NCI-H146 treated with DMSO at 0.1 percent for 48 hours (cell line): ENCODE measurements at regions not wholly inside any gene's neighbourhood (a gene's known extent, or its start where the extent isn't known, plus 50 kb on each side); places are given as distances from the start of the nearest gene placed in this dataset.
"Not testable (repeated sequence)": the region's sequence is repeated elsewhere in the genome, so short reads cannot be mapped to it uniquely, and the experiment has no call there.

ENCODE experiments used
- DNase-seq: peaks from one replicate; lab custom pipeline; 2025; ENCODE audit not compliant: unreplicated experiment; lab: John Stamatoyannopoulos, UW

DNA sequence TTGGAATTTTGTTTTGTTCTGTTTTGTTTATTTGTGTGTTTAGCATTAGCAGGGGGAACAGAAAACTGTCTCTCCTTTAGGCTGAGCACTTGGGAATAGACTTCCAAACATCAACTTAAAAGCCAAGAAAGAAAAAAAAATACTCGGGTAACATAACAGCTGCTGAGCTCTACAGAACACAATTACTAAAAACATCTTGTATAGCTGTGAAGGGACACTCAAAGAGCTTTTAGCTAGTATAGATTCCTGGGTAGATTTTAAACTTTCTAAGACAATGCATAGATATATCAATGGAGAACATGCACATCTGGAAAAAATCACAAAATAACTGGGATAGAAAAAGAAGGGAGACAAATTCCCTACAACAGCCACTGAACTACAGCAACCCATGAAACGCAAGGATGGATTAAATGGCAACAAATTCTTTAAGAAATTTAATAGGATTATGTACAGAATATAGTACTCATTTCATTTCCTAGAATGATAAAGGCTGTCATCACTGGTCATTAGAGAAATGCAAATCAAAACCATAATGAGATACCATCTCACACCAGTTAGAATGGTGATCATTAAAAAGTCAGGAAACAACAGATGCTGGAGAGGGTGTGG is 174.3 kb upstream of the KRR1 start:
- no peak for DNase-seq

DNA sequence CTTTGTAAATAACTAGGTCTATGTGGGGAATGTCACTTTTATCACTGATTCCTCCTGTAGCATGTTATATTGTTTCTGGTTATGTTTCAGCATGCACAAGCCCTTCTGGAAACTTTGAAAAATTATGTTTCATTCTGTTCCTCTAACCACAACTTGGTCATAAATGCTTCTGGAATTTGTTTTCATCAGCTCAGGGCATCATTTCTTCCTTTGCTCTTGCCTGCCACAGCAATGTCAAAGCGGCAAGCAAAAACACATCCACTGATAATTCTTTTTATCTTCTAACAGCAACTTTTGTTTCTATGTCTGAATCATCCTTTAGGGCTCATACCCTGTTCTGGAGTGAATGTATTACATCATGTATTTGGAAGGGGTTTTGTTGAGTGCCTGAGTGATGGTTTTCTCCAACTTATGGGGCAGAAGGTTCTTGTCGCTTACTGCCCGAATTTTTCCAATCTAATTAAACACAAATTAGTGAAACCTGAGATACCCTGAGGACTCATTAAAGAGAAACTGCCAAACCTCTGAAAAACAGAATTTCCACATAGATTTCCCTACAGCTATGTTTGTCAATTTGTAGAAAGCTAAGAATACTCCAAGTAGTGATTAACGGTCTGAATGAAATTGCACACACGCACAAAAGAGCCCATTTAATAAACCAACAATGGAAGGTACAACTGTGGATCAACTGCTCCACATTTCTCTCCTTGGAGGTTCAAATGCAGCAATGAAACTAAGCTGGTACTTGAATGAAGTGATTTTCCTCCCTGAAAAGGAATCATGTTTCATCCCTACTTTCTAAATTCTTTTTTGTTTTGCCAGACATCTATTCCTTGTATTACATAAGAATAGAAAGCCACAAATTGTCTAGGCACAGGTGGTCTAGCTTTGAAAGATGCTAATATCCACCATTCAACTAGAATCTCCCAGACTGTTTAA is 173.5 kb upstream of the KRR1 start:
- DNase-seq: no peak

DNA sequence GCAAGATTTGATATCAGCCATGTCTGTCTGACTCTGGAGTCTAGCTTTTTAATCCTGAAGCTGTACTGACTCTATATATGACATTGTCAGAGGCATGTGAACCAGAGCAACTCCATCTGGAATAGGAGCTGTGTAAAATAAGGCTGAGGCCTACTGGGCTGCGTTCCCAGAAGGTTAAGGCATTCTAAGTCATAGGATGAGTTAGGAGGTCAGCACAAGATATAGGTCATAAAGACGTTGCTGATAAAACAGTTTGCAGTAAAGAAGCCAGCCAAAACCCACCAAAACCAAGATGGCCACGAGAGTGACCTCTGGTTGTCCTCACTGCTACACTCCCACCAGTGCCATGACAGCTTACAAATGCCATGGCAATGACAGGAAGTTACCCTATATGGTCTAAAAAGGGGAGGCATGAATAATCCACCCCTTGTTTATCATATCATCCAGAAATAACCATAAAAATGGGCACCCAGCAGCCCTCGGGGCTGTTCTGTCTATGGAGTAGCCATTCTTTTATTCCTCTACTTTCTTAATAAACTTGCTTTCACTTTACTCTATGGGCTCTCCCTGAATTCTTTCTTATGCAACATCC is 172.7 kb upstream of the KRR1 start:
- DNase-seq: not testable (repeated sequence)

DNA sequence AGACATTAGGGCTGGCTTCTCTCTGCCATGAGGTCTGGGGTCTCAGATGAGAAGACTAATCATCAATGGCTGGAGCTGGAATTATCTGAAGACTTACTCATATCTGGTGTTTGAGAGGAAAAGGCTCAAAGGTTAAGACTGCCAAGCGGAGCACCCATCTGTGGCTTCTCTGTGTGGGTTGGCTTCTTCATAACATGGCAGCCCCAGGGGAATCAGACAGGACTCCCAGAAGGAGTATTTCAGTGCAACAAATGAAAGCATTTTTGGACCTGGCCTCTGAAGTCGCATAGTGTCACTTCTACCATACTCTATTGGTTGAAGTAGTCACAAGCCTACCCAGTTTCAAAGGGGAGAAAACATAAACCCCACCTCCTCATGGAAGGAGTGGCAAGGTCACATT is 171.8 kb upstream of the KRR1 start:
- no peak for DNase-seq

DNA sequence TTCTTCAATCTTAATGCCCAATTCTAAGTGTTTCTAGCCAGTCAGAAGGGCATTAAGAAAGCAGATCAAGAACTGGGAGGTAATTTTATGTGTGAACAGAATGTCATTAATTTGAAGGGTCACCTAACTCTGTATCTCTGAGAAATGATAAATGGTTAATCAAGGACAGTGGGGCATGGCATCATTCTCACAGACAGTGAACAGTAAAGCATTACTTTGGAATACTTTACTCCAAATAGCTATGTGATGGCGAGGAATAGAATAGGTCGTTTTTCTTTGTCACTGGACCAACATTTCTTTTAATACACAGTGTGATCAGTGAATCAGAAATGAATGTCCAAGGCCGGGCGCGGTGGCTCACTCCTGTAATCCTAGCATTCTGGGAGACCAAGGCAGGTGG is 166.1 kb upstream of the KRR1 start:
- no peak for DNase-seq

DNA sequence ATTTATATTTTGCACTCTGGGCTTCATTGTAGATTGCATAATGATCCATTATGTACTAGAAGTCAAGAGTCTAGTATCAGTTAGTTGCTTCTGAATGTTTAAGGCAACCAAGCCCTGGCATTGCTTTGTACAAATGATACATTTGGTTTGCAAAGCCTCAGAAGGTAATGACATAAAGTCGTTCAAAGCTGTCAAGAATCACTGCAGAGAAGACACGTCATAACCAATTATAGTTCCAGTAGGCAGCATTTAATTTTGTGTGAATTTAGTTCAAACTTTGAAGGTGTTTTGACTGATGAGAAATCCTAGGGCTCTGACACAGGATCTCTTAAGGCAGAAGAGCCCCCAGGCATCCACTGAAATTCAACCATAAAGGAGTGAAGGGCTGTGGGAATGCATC is 163.0 kb upstream of the KRR1 start:
- DNase-seq: no peak

DNA sequence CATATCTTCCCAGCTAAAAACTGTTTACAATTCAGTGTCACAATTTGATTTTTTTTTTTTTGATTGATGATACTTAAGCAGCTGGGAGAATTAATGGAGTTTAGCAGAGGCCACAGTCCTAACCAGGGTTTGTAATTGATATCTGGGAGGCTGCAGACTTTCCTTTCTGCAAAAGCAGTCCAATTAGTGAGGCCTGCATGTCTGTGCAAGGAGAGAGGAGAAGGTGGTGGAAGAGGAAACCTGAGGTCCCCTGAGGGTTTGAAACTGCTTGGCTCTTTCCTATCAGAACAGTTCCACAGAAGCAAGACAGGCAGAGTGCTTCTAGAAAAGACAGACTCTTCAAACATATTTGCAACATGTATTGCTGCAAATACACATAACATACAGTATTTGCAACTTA is 160.8 kb upstream of the KRR1 start:
- DNase-seq: no peak

DNA sequence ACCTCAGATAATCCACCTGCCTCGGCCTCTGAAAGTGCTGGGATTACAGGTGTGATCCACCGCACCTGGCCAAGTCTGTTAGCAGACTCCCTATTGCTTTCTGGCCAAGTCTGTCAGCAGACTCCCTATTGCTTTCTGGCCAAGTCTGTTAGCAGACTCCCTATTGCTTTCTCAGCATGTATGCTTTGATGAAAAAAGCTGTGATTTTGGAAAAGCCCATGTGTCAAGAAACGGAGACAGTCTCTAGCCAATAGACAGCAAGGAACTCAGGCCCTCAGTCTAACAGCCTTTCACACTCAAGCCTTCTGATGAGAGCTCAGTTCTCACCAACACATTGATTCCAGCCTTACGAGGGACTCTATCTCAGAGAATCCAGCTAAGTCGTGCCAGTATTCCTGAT is 158.8 kb upstream of the KRR1 start:
- DNase-seq: no peak

DNA sequence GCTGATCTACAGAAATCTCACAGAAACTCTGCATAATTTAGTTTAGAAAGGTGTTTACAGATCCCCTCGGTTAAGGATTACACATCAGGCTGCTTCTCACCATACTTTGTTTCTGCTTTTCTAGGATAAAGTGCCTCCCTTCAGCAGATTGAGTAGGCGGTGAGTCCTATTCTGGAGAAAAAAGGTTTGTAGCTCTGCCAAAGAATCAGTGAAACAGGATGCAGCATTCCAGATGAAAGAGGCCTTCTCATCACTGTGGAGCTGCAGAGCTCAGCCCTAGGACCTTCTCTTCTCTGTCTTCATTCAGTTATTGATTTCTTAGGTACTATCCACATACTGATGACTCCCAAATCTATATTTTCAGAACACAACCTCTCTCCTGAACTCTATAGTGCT is 155.5 kb upstream of the KRR1 start:
- DNase-seq: no peak

DNA sequence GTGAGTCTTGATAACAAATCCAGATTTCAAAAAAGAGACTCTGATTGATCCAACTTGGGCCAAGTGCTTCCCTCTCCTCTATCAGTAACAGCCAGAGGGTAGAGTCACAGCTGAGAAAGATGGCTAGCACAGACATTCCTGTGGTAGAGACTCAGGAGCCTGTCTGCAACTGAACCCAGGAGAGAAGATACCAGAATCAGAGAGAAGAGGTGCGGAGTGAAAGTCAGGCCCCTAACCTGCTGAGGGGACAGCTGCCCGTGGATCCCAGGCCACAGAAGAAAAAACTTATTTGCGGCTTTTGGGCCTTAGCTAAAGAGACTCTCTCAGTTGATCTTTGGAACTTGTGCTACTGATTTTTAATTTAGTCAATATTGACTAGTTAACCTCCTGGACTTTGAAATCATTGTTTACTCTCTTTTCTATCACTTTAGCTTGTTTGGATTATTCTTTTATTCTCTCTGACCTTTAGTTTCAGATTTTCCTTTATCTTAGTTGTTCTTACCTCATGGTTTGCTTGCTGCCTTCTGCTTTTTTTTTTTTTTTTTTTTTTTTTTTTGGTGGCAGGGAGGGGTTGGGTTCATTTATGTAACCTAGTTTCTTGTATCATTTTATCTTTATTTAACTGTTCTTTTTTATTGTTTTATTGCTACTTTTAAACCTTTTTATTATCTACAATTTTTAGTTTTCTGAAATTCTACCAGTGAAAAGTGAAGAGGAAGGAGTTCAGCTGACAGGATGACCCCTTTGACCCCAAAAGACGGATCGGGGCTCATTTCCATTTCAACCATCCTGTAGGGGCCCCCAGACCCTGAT is 154.9 kb upstream of the KRR1 start:
- no peak for DNase-seq

DNA sequence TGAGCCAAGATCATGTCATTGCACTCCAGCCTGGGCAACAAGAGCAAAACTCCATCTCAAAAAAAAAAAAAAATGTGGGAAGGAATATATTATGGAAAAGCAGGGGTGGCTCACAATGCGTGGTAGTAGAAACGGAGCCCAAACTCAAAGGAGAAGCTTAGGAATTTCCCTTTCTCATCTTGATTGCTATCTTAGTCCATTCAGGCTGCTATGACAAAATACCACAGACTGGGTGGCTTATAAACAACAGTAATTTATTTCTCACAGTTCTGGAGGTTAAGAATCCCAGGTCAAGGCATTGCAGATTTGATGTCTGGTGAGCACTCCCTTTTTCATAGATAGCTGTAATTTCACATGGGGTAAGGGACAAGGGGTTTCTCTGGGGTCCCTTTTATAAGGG is 153.8 kb upstream of the KRR1 start:
- no peak for DNase-seq

DNA sequence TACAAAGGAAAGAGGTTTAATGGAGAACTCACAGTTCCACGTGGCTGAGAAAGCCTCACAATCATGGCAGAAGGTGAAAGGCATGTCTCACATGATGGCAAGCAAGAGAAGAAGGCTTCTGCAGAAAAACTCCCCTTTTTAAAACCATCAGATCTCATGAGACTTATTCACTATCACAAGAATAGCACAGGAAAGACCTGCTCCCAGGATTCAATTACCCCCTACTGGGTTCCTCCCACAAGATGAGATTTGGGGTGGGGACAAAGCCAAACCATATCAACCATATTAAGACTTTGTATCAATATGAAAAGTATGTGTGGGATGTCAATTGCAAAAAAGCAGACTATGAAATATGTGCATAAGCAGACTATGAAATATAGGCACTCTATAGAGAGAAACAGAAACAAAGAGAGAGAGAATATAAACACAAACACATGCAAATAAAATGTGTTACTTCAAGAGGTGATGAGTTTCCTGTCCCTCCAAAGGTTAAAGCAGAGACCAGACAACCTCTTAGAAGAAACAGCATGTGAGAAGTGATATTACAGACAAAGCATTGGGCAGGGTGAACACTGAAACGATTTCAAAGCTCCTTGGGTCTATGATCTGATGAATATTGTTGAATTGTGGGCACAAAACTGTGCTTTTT is 151.2 kb upstream of the KRR1 start:
- no peak for DNase-seq

DNA sequence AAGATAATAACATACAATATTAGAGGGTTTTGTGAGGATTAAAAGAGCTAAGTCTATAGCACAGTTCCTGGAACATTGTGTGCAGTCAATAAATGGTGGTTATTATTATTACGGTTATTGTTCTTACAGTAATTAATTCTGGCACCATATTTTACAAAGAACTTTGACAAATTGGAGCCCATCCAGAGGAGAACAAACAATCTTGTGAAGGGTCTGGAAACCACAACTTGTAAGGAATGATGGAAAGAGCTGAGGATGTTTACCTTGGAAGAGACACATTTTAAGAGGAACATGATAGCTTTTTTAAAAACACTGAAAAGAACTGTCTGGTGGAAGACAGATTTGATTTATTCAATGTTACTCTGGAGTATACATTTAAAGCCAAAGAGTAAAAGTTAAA is 150.5 kb upstream of the KRR1 start:
- DNase-seq: no peak

DNA sequence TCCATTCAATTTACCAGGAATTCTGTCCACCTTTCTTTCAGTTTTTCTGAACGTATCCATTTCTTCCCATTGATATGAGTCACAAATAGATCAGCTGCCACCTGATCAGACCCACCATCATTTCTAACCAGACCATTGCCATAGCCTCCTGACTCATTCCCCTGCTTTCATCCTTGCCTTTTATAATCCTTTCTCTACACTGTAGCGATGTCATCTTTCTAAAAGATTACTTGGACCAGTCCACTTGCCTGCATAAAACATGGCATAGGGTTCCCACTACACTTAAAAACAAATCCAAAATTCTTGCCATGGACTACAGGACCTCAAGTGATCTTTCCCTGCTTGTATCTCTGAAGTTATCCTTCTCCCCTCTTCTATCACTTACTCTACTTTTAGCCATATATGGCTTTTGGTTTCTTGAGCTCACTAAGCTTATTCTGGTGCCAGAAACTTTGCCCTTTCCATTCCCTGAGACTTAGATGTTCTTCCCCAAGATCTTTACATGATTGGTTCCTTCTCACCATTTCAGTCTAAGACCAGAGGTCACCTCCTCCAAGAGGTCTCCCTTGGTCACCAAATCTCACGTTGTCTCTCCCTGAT is 149.5 kb upstream of the KRR1 start:
- no peak for DNase-seq

DNA sequence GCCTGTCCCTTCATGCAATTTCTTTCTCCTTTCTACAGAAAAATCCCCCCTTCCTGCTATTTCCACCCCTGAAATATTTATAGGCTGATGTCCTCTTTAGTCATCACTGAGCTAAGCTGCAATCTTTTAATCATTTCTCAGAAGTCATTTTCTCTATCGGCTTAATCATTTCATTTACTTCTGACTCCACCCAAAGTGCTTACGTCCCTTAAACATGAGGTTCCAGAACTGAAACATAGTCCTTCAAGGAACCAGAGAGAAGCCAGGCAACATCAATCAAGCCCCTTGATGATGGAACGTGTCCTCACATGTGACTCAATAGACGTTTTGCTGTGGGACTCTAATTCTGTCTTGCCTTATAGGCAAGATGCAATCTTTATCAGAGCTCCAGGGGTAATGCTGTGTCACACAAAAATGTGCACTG is 148.7 kb upstream of the KRR1 start:
- no peak for DNase-seq

DNA sequence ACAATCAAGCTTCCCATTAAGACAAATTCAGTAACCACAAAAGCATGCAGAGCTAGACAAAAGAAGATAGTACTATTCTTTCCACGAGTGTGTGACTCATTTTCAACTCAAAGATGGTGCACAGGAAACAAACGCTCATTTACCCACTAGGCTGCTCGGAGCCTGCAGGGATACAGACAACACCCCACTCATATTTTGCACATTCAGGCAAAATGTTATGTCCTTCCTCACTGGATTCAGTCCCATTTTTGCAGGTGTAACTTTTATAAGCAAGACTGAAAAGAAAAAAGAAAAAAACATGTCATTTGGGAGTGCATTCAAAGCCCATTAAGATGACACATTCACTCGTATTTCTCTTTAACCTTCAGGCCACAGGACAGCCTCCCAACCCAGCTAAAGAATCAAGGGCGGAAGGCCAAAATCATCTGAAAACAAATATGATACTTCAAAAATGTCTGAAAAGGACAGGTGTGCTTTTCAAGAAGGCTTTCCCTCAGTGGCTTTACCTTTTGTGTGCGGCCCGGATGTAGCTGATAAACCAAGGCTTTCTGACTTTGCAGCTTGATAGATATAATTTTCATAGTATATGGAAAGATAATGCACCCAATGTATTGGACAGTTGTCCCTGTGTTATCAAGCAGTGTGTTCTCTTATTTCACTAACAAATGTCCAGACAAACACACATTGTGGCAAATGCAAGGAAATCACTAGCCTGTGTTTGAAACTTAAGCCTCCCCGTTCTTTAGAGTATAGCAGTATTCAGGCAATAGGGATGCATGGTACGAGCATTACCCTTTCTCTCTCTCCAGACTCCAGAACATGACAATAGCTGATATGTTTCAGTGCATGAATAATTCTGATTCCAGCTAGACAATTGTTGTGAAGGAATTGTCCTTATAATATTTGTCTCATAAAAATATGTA is 147.8 kb upstream of the KRR1 start:
- DNase-seq: peak; percentile 68

DNA sequence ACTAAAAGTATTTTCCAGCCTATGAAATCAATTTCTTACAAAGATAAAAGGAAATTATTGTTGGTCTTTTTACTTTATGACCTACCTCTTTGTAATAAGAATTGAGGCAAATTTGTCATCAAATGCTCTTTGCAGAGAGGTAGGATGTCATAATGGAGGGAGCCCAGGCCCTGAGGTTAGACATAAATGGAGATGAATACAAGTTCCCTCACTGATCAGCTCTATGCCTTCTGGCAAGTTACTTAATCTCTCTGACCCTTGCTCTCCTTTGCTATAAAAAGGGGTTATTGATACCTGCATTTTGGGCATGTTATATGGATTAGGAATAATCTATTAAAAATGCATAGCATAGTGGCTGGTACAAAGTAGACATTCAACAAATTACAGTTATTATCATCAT is 146.9 kb upstream of the KRR1 start:
- DNase-seq: peak; percentile 28

DNA sequence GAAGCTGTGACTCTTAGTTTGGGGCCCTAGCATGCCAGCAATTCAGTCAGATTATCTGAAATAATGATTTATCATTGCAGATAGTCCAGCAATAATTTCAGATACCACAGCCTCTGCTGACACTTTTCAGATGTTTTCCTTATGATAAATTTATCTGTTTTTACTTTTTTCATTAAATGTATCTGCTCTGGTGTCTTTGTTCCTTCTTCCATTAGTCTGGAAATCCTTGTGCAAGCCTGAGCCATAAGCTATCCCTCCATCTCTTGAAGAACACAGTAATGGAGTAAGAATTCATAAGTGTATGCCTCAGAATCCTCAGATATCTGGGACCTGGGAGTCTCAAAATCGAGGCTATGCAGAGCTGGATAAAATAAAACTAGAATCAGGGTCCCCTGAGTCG is 146.4 kb upstream of the KRR1 start:
- DNase-seq: no peak

DNA sequence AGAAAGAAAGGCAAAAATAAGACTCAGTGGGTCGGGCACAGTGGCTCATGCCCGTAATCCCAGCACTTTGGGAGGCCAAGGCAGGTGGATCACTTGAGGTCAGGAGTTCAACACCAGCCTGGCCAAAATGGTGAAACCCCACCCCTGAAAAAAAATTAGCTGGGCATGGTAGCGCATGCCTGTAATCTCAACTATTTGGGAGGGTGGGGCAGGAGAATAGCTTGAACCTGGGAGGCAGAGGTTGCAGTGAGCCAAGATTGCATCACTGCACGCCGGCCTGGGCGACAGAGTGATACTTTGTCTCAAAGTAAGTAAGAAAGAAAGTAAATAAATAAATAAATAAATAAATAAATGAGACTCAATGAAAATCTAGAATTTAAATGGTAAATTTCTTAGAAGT is 145.9 kb upstream of the KRR1 start:
- DNase-seq: not testable (repeated sequence)
